HG03378 (cell line): ENCODE measurements at regions not wholly inside any gene's neighbourhood (a gene's known extent, or its start where the extent isn't known, plus 50 kb on each side); places are given as distances from the start of the nearest gene placed in this dataset.
"Not testable (repeated sequence)": the region's sequence is repeated elsewhere in the genome, so short reads cannot be mapped to it uniquely, and the experiment has no call there.

ENCODE experiments used
- ATAC-seq: cut with Tn5 transposase; IDR thresholded peaks from one replicate; pipeline ENCODE4 v1.9.1; 2021; ENCODE audit warnings: mild to moderate bottlenecking, moderate library complexity; ENCODE audit not compliant: unreplicated experiment

DNA sequence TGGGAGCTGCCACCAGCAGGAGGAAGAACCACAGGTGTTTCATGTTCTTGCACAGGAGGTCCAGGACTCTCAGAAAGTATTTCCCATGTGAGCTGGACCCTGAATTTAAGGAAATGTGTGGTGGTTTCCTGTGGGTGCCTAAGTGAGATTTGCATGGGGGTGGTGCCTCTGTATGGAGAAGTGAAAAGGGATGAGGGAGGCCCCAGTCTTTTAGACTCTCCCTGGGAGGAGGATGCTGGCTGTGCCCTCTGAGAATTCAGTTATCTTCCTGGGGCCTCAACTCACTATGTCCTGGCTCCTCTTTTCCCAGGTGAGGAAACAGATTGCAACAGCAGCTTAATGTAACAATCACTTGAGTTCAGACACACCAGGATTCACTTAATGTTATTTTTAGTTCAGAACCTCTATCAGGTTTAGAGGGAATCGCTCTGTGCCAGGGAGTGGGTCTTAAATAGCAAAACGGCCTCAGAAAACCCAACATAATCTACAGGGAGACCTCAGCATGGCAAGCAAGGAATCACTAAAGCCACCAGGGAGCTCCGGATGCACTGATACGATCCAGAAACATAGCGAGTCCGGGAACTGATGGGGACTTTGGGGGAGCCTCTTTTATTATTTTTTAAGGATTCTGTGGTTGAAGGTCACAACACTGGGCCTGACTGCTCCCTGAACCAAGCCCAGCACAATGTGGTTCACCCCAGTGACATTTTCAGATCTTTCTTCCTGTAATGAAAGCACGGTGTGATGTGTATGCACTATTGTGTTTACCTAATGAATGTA lies 823.5 kb downstream of the TMEM121 start:
- not testable (repeated sequence) for ATAC-seq

DNA sequence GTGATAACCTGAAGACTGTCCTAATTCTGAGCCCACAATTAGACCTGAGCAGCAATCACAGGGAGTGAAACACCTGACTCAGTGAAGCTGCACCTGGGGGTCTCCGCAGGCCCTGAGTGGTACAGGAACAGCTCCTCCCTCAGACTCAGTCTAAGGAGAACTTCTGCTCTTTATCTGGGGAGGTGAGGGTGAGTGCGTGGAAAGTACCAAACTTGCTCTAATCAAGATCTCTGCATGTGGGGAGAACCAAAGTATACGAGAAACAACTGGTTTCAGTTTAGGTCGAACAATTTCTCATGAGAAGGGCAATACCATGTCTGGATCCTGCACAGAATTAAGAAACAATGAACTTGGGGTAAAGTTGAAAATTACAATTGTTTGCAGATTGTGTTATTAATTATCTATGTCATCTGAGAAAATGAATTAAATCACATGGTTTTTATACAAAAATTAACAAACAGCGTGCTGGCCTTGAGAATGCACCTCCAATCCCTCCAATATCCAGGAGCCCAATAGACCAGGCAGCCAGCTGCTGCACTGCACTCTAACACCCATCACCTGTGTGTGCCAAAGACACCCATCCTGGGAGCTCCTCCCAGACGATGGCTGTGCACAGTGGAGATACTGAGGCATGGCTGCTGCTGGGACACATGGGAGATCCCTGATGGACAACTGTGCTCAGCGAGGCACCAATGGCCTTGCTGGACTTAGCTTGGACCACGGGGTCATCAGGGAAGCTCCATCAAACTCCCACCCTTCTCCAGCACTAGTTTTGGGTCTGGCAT lies 828.8 kb downstream of the TMEM121 start:
- not testable (repeated sequence) for ATAC-seq

DNA sequence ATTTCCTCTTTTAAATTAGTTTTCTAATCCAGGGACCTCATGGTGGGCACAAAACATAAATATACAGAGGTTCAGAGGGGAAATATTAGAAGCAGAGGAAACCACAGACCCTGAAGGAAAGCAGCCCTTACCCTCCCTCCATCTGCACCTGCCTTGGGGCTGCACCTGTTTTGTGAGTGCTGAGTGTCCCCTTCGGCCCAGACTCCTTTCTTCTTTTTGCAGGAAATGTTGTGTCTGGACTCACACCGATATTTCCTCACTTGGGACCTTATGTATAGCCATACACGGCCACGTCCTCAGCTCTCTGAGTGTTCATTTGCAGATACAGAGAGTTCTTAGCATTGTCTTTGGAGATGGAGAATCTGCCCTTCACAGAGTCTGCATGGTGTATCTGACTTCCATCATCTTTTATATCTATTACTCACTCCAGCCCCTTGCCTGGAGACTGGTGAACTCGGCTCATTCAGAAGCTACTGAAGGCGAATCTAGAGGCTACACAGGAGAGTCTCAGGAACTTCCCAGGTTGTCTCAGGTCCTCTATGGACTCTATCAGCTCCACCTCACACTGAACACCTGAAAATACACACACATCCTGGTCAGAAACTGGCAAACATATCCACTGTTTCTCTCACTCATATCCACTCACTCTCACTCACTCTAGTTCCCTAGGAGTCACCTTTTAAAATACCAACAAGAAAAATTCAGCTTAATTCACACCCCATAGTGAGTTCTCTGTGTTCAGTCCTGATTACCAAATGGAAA lies 829.7 kb downstream of the TMEM121 start:
- ATAC-seq, result not testable (repeated sequence)

DNA sequence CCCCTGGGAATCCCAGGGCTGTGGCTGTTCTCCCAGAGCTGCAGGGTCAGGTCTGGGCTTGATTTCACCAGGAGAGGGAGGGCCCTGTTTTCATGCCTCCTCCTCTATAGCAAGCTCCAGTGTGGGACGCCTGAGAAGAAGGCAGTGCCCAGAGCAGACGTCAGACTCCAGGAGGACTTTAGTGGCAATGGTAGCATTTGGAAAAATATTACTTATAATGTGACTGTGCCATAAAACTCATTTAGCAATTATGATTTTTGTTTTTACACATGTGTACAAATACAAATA lies 830.2 kb downstream of the TMEM121 start:
- ATAC-seq, result not testable (repeated sequence)

DNA sequence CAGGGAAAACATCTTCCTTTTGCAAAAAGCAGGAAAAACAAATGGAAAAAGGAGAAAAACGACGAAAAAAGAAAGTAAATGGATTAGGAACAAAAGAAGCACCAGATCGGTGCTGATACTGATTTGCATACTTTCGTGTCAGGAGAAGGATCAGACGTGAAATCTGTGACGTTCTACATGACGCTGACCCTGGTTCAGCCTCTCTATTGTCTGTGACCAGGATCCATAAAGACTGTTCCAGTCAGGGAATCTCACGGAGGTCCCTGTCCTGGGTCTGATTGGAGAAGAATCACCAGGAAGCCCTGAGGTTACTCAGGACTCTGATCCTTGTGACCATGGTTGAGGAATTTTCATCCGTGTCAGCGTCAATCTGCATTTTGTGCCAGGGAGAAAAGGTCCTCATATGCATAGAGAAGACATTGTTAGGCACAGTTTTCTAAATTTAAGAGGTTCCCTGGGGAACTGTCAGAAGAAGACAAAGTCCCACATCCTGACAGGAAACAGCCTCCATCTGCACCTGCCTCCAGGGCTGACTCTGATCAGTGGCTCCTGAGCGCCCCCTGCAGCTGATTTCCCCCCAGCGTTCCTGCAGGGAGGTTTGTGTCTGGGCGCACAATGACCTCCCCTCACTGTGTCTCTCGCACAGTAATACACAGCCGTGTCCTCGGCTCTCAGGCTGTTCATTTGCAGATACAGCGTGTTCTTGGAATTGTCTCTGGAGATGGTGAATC lies 832.9 kb downstream of the TMEM121 start:
- not testable (repeated sequence) for ATAC-seq

DNA sequence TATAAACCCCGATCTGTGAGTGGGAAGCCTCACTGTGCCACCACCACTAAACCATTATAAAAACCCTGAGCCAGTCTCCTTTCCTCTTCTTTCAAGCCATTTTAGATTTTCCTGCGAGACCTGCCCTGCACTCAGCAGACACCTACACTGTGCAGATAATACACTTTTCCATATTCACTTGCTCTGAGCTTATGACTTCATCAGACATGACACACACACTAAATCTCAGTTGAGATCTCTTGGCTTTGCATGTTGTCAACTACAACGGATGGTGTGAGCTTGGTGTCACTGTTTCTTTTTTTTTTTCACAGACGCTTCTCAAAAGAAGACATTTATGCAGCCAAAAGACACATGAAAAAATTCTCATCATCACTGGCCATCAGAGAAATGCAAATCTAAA lies 839.0 kb downstream of the TMEM121 start:
- not testable (repeated sequence) for ATAC-seq

- ATAC-seq, result not testable (repeated sequence)
These were observed 839.5 kb downstream of the TMEM121 start for GRCh38 chr14:106365894-106366293.

DNA sequence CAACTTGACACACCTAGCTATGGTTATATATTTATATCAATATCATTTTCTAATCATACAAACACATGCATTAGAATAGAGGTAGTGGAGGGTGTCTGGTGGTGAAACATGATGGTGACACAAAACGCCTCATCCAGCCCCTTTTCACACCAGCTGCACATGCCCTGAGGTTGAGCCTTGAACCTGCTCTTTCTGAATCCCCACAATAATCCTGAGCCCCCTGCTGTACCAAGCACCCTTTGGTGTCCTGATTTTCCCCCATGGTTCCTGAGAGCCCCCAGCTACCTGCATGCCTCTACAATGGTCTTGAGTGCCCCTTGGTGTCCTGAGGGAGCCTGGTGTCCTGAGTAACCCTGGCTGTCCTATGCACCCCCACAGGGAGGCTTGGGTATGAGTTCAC lies 840.6 kb downstream of the TMEM121 start:
- not testable (repeated sequence) for ATAC-seq

GRCh38 chr14:106369456-106369855 lies 843.1 kb downstream of the TMEM121 start:
- ATAC-seq, result not testable (repeated sequence)

- ATAC-seq, result no peak
These were observed 846.7 kb downstream of the TMEM121 start for GRCh38 chr14:106372870-106373652.

GRCh38 chr14:106373653-106374110 lies 847.3 kb downstream of the TMEM121 start:
- not testable (repeated sequence) for ATAC-seq

DNA sequence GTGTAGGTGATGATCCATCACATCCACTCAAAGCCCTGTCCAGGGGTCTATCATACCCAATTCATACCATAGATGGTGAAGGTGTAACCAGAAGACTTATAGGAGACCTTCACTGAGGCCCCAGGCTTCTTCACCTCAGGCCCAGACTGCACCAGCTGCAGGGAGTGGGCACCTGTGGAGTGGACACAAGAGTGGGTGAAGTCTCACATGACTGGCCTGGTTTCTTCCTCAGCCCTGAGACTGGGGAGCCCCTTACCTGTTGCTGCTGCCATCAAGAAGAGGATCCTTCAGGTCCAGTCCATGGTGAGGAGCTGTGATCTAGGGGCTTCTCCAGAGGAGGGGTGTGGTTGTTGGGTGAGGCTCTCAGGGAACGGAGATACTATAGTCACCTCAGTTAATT lies 851.0 kb downstream of the TMEM121 start:
- ATAC-seq, result no peak

DNA sequence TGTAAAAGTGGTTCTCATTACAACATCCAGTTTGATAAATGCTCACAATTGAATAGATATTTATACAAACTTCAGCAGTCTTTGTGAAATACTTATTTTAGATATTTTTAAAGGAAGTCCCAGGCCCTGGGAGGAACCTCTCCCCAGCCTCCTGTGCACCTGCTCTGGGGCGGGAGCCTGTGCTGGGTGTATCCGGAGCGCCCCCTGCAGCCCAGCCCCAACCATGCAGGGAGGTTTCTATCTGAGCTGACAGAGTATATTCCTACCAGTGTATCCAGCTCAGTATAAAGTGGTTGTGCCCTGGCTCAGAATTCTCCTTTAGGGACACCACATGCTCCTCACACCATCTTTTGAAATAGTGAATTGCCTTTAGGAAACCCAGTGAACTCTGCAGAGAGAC lies 851.8 kb downstream of the TMEM121 start:
- ATAC-seq, result no peak

- no peak for ATAC-seq
These were observed 854.4 kb downstream of the TMEM121 start for GRCh38 chr14:106380740-106381139.

DNA sequence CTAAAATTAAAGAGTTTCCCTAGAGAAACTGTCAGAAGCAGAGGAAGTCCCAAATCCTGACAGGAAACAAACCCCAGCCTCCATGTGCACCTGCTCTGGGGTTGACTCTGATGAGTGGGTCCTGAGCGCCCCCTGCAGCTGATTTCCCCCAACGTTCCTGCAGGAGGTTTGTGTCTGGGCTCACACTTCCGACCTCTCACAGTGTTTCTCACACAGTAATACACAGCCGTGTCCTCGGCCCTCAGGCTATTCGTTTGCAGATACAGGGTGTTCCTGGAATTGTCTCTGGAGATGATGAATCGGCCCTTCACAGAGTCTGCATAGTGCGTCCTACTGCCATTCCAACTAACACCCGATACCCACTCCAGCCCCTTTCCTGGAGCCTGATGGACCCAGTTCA lies 862.8 kb downstream of the TMEM121 start:
- not testable (repeated sequence) for ATAC-seq

- ATAC-seq, result no peak
These were observed 864.0 kb downstream of the TMEM121 start for GRCh38 chr14:106390401-106390800.

DNA sequence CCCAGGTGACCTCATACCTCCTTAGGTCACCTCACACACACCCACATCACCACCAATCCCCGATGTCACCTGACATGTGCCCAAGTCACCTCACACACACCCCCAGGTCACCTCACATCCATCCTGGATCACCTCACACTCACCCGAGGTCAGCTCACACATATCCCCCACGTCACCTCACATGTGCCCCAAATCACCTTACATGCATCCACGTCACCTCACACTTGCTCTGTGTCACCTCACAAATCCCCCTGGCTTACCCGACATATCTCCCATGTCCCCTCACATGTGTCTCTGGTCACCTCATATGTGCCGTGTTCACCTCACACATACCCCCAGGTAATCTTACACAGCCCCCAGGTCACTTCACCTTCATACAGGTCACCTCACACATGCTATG lies 864.6 kb downstream of the TMEM121 start:
- ATAC-seq, result no peak

DNA sequence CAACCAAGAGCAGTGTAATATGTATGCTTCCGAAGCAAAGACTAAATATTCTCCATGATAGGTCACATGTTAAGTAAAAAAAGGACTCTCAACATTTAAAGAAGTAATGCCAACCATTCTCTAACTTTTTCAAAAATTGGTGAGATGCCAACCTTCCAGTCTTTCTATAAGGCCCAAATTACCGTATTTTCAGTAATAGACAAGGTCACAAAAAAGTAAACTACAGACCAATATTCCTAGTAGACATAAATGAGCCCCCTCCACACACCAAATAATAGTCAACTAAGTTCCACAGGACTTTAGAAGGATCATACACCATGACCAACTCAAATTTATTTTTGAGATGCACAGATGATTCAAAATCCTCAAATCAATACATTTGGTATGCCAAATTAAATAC lies 867.4 kb downstream of the TMEM121 start:
- no peak for ATAC-seq

- ATAC-seq, result no peak
These were observed 869.2 kb downstream of the TMEM121 start for GRCh38 chr14:106395456-106396050.

DNA sequence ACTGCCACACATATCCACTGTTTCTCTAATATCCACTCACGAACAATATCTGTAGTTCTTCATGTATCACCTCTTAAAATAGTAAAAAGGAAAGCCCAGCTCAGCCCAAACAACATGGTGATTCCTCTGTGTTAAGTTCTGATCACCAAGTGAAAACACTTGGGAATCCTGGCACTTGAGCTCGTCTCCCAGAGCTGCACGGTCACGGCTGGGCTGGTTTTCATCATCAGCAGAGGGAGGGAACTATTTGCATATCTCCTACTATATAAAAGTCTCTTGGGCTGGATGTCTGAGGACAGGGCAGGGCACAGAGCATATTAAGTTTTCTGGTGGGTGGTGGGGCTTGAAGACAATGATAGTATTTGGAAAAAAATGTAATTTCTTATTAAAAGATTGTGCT lies 870.6 kb downstream of the TMEM121 start:
- no peak for ATAC-seq
